HG03097 (cell line): ENCODE measurements at regions not wholly inside any gene's neighbourhood (a gene's known extent, or its start where the extent isn't known, plus 50 kb on each side); places are given as distances from the start of the nearest gene placed in this dataset.

Experiments
- ATAC-seq: cut with Tn5 transposase; IDR thresholded peaks from one replicate; pipeline ENCODE4 v1.9.1; 2021; ENCODE audit not compliant: unreplicated experiment, low FRiP score

DNA sequence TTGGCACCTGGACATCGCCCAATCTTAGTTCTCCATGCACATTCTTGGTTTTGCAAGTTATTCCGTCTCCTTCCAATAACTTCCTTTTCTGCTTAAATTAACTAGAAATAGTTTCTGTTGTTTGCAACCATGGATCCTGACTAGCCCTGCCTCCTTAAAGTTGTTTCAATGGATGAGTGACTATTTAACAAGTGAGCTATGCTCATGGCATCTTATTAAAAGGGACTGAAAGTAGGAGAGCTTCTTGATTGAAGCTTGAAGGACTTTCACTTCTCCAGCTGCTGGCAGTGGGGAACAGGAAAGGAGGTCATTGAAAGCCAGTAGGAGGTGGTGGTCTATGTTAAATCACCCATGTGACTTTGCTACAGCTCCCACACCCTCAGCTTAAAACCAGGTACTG lies 466.8 kb downstream of the ARHGEF28 start:
- no peak for ATAC-seq

GRCh38 chr5:74085782-74086181 lies 459.8 kb downstream of the ARHGEF28 start:
- no peak for ATAC-seq

- no peak for ATAC-seq
Observed at GRCh38 chr5:74085186-74085585, 459.2 kb downstream of the ARHGEF28 start.

- ATAC-seq: no peak
Observed at GRCh38 chr5:74083096-74083791, 457.2 kb downstream of the ARHGEF28 start.

- ATAC-seq: no peak
Observed at GRCh38 chr5:74082512-74083055, 456.6 kb downstream of the ARHGEF28 start.

DNA sequence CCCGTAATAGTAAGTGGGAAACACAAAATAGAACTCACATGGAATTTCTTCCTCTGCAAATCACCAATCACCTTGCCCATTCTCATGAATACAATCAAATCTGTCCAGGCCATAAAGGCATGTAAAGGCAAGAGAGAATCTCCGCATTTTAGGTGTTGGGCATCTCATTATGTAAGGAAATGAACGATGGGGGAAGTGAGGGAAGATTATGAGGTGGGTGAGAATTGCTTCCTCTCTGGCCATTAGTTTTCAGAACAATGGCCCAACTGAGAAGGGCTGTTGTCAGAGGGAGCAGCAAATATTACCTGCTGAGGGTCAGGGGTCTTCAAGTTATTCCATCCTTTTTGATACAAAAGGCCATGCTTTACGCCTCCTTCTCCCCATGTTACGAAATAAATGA lies 455.1 kb downstream of the ARHGEF28 start:
- no peak for ATAC-seq

GRCh38 chr5:74079971-74080556 lies 454.1 kb downstream of the ARHGEF28 start:
- no peak for ATAC-seq

DNA sequence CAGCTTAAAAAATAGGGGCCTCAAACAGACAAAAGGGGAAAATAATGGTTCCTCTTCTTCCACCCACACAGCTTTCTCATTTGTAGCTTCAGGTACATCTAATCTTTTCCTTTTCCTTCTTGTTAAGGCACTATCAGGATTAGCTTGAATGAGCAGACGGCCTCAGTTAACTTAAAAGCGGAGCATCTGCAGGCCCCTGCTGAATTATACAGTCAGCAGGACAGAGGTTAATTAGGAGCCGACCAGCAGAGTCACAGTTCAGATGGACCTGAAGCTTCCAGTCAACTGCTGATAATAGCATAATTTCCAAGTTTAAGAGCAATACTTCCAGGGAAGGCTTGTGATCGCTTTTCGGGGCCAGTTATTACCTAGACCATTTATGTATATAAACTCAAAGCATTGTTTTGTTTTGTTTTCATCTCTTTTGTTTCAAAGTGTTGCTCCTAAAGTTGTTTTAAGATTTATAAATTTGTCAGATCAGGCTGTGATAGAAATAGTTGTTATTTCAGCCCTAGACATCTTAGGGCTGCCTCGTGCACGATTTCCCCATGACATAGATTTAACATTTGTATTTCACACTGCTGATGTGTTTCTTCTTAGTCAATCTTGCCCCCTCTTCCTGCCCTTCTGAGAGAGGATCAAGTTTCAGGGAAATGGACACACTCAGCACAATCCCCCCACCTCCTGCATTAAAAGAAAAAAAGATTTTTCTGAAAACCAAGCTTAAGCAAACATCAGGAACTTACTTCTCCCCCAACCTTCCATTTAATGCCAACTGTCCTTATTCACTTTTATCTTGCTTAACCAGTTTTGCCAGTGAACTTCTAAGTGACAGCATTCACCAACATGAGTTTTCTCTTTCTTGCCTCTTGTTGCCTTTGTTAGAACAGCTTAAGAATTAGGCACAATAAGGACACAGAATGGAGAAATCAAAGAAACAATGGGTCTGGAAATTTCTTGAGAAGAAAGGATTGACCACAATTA lies 449.8 kb downstream of the ARHGEF28 start:
- no peak for ATAC-seq

DNA sequence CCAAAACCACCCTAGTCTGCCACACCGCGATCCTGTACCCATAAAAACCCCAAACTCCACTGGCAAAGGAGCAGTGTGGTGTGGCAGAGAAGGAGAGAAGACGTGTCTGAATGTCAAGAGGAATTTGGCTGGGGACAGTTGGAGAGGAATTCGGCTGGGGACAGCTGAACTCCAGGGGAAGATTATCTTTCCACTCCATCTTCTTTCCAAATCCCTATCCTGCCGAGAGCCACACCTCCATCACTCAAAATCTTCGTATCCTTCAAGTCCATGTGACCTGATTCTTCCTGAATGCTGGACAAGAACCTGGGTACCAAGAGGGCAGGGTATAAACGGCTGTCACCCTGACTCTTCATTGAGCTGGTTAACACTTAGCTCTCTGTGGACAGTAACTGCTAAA lies 448.1 kb downstream of the ARHGEF28 start:
- no peak for ATAC-seq

- ATAC-seq: no peak
Observed at GRCh38 chr5:74073257-74073656, 447.3 kb downstream of the ARHGEF28 start.

- no peak for ATAC-seq
Observed at GRCh38 chr5:74072646-74073045, 446.6 kb downstream of the ARHGEF28 start.

- no peak for ATAC-seq
Observed at GRCh38 chr5:74070766-74071165, 444.8 kb downstream of the ARHGEF28 start.

DNA sequence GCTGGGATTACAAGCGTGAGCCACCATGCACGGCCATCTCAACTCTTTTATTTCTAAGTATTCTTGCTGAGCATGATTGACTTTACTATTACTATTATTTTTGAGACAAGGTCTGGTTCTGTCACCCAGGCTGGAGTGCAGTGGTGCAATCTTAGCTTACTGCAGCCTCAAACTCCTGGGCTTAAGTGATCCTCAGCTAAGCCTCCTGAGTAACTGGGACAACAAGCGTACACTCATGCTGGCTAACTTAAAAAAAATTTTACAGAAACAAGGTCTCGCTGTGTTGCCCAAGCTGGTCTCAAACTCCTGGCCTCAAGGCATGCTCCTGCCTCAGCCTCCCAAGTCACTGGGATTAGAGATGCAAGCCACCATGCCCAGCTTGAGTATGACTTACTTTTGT lies 443.7 kb downstream of the ARHGEF28 start:
- ATAC-seq: no peak

DNA sequence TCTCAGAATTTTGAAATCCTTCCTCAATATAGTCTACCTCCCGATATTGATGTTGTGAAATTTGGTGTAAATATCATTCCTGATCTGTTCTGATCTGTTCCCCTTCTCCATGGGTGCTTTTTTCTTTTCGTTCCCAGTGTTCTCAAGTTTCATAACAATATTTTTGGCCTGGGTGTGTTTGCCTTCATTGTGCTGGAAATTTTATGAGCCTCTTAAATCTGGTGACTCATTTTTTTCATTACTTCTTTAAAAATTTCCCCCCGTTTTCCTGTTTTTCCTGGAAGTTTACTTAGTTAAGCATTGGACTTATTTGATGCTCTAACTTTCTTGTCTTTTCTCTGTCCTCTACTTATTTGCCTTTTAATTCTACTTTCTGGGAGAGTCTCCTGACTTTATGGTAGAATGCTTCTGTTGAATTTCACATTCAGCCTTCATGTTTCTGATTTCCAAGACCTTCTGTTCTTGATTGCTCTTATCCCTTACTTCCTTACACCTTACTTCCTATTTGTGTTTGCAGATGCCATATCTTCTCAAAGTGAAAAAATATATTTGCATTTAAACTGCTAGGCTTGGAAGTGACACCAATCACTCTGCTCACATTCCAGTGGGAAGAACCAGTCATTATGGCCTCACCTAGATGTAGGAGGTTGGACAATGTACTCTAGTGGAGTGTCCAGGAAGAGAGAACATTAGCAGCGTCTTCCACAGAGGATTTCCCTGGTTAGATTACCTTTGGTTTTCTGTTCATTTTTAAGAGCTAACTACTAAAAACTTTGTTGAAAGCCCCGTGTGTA lies 441.9 kb downstream of the ARHGEF28 start:
- no peak for ATAC-seq

DNA sequence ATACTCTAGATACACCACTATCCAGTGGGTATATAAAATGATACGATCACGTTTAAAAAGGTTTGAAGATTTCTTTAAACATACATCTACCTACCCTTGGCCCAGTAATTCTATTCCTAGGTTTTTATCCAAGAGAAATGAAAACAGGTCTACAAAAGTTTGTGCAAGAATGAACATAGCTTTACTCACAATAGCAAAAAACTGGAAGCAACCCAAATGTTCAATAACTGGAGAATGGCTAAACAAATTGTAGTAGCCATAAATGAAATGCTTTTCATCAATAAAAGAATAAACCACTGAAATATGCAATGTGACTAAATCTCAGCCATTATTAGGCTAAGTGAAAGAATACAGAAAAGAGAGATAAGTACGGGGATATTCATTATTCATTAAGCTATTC lies 438.9 kb downstream of the ARHGEF28 start:
- ATAC-seq: no peak

DNA sequence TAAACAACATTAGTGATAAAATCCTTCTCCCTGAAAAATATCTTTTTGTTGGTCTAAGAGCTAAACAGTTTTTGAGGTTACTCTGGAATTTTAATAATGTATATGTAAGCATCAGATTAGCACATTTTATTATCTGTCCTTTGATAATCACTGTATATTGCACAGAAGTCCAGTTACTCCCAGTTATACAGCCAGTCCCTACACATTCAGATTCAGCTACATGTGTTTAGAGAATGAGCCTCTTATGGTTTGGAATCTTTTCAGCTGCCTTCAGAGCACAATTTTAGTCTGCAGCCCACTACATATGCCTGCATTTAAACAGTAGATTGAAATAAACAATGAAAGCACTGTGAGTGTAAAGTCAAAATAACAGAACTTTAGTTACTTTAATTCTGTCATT lies 438.2 kb downstream of the ARHGEF28 start:
- ATAC-seq: no peak

GRCh38 chr5:74063821-74064220 lies 437.8 kb downstream of the ARHGEF28 start:
- ATAC-seq: no peak

DNA sequence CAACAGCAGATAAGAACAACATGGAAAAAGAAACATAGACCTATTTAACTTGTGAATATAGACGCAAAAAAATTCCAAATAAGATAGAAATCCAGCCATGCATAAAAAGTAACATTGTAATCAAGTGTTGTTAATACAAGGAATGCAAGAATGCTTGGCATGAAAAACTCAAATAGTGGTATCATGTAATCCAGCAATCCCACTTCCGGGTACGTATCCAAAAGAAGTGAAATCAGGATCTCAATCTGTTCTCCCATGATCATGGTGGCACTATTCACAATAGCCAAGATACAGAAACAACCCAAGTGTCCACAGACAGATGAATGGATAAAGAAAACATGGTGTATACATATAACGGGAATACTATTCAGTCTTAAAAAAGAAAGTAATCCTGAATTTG lies 437.4 kb downstream of the ARHGEF28 start:
- no peak for ATAC-seq

DNA sequence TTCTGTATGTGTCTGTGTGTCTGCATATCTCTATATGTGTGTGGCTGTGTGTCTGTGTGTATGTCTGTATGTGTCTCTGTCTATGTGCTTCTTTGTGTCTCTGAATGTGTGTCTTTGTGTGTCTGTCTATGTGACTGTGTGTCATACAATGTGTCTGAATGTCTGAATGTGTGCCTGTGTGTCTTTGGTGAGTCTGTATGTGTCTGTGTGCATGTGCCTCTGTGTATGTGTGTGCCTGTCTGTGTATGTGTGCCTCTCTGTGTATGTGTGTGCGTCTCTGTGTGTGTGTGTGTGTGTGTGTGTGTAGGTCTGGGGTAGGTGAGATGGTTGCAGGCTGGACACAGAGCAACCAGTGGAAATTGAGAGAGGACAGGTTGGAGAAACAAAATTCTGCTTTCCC lies 435.3 kb downstream of the ARHGEF28 start:
- ATAC-seq: no peak

- ATAC-seq: no peak
Observed at GRCh38 chr5:74059706-74060105, 433.7 kb downstream of the ARHGEF28 start.
